GM12892 (cell line): ENCODE measurements at regions not wholly inside any gene's neighbourhood (a gene's known extent, or its start where the extent isn't known, plus 50 kb on each side); places are given as distances from the start of the nearest gene placed in this dataset.

Source experiments
- POLR2A ChIP-seq: IDR thresholded peaks from 2 replicates; pipeline ENCODE4 v1.6.1; 2011; ENCODE audit warnings: low read depth, low read length, control low read depth
- POLR2AphosphoS5 ChIP-seq: IDR thresholded peaks from 2 replicates; pipeline ENCODE4 v1.6.1; 2011; ENCODE audit warnings: low read depth, low read length, control low read depth

DNA sequence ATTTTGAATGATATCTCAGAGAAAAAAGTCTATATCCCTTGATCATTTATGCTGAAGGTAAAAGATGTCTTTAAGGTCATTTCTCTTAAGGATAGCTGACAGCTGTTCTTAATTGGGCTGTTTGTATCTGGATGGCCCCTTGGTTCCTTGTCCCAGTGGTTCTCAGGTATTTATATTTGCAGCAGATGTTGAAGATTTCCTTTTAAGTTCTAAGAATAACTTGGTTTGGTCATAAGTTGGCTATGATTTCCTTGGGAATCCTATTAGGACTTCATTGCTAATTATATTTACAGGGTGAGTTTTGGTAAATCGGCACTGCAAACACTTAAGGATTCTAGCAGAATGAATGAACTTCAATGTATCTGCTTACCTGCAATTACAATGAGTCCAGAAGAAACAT lies 460.4 kb upstream of the SGO1 start:
- TF ChIP-seq POLR2A = no peak
- TF ChIP-seq POLR2AphosphoS5 = no peak
